GM21381 (cell line): ENCODE measurements at regions not wholly inside any gene's neighbourhood (a gene's known extent, or its start where the extent isn't known, plus 50 kb on each side); places are given as distances from the start of the nearest gene placed in this dataset.

ENCODE experiments used
- ATAC-seq: cut with Tn5 transposase; IDR thresholded peaks from one replicate; pipeline ENCODE4 v1.9.1; 2021; ENCODE audit warnings: mild to moderate bottlenecking, moderate library complexity; ENCODE audit not compliant: unreplicated experiment

DNA sequence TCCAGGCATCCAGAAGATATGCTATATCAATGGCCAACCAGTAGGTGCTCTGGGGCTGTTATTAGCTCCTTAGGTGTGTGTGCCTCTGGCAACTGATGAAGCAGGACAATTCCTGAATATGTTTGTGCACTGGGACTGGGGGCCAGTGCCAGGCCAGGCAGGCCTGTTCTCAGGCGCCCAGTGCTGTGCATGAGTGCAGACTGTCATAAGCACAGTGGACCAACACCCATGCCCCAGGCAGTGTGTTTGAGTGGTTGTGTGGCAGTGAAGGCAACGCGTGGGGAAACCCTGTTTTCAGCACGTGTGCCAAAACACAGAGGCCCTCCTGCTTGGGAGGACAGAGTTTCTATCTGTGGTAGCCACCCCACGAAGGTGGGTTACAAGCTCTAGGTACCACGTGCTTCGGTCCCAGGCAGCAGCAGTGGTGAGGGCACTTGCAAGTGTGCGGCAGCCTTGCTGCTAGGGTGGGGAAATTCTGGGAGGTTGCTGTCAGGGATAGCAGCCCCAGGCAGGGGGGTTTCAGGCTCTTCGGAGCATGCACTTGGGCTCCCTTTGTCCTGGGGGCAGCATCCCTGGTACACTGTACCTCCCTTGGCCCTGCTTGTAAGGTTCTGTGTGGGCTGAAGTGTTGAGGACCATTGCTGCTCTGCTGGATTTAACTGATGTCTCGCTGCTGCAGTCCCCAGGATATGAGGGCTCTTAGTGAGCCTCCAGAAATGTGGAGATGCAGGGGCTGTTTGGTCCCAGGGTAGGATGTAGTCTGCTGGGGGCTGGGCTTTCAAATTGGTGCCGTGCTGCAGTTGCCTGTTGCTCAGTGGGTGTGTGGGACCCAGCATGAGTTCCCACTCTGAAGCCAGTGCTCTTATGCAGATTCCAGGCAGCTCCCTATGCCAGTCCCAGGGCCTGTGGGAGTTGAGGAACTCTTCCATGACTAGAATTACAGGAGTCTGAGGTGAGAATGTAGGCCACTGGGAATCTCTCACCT lies 280.9 kb downstream of the RPRM start:
- ATAC-seq, result no peak

DNA sequence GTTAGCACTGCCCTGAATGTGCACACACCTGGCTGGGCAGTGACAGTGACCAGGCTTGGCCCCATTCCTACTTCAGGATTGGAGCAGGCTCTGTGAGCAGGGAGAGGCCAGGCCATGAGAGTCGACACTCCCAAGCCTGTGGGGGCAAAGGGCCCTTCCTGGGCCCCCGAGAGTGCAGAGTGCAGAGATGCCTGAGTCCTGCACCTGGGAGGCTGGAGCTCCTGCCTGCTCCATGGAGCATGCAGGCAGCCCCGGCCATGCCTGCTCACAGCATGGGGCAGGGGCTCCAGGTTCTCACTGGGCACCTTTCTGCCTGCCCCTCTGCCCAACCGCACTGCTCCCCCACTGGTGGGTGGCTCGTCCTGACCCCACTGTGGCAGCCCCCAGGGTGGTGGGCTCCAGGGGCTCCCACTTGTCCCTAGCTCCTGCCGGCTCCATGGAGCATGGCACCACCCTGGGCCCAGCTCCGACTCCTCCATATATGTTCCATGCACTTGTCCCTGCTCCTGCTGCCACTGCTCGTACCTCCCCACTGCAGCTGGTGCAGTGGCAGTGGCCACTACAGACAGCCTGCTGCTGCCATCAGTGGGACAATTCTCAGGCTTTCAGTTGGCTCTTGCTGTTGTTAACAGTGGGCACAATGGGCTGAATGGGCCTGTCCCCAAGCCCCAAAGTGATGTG lies 282.0 kb downstream of the RPRM start:
- no peak for ATAC-seq

DNA sequence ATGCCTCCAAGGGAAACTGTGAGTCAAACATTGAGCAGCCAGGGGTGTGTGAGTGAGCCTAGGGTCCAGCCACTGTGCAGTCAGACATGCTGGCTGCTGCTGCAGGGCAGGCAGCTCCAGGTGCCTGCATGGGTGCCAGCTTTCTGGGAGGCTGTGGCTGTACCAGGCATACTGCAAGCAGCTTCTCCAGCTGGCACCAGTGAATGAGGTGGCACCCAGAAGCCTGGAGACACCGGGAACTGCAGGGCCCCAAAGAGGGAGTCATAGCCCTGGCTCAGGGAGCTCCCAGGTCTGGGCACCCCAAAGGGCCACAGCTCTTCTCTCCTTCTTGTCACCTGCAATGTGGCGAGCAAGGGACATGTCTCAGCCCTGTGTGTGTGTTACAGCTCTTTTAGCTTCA lies 283.2 kb downstream of the RPRM start:
- no peak for ATAC-seq

DNA sequence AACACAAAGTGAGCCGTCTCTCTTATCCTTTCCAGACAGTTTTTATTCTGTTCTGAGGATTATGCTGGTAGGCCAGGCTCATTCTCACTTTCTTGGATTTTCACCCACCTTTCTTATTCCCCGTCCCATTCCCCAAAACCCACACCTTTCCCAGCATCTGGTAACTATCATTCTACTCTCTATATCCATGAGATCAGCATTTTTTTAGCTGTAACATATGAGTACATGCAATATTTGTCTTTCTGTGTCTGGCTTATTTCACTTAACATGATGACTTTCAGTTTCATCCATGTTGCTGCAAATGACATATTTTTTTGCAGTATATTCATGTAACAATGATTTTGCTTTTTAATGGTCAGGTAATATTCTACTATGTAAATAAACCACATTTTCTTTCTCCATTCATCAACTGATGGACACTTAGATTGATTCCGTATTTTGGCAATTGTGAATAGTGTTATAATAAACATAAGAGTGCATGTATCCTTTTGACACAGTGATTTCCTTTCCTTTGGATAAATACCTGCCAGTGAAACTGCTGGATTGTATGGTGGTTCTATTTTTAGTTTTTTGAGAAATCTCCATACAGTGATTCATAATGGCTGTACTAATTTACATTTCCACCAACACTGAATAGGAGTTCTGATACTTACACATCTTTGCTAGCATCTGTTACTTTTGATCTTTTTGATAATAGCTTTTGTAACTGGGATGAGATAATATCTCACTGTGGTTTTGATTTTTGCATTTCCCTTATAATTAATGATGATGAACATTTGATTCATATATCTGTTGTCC lies 289.3 kb downstream of the RPRM start:
- ATAC-seq, result no peak

DNA sequence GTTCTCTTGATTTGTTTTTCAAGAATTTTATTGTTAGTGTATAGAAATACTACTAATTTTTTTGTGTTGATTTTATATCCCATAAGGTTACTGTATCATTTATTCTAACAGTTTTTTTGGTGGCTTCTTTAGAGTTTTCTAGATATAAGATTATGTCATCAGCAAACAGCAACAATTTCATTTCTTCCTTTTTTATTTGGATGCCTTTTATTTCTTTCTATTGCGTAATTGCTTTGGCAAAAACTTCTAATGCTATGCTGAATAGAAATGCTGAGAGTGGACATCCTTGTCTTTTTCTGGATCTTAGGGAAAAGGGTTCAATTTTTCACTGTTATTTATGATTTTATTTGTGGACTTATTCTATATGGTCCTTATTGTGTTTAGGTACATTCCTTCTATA lies 298.8 kb downstream of the RPRM start:
- ATAC-seq, result no peak

DNA sequence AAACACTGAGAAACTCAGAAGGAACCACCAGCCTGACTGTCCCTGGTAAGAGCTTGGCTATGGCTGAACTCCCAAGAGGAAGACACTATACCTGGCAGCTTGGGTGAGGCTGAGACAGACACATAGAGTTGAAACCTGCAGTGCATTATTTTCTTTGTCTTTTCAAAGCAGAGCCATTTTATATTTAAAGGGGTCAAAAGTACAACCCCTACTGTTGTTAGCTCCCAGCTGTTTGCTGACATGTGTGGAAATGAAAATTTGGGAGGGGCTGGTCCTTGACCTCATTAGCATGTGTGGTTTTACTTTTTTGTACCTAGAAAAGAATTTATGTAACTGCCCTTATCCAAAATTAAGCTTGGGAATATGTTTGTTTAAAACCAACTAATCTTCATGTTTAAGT lies 309.0 kb downstream of the RPRM start:
- no peak for ATAC-seq

DNA sequence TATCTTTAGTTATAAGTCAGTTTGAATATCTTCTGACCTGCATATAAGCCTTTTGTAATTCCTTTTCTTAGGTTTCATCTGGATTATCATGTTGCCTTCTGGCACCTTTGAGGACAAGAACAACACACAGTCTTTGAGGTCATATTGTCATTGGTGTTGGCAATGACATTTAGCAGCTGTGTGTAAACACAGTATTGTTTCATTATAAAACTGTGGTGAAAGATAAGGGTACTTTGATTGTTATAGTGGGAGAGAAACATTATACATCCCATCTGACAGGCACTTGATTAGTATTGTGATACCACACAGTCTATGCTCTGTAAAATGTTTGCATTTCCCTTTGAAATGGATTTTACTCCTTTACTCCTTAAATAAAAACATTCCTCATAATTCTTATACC lies 313.5 kb downstream of the RPRM start:
- ATAC-seq, result no peak

DNA sequence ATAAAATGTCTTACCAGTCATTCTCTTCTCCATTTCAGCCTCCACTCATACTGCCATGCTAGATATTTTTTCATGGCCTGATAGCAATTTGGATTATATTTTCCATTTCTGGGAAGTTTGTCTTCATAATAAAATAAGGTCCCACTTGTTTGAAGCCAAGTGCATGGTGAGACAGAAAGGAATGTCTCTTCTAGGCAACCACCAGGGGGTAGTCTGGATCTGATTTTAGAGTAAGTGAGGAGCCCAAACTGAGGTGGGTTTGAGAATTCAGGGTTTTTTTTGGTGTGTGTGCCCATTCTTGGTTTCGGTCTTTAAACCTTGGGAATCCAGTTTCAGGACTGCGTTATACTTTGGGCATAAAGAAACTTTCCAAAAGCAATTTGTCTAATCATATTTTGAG lies 315.5 kb downstream of the RPRM start:
- peak; percentile 61 for ATAC-seq

DNA sequence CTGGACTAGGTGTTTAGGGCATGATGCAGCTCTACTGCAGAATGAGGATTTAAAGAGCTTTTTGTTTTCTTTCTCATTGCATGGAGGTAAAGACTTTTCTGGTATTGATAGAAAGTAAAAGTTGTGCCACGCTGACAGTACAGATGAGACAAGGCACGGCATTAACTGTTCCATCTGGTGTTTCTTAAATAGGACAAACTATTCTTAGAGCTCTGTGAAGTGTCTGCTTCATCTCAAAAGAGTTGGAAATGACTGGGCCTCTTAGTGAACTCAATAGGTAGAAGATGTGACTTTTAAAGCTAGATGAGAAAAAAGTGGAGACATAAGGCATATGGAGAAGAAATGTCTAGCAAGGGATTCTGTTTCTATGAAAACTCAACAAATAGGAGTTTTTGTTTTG lies 321.8 kb downstream of the RPRM start:
- no peak for ATAC-seq

DNA sequence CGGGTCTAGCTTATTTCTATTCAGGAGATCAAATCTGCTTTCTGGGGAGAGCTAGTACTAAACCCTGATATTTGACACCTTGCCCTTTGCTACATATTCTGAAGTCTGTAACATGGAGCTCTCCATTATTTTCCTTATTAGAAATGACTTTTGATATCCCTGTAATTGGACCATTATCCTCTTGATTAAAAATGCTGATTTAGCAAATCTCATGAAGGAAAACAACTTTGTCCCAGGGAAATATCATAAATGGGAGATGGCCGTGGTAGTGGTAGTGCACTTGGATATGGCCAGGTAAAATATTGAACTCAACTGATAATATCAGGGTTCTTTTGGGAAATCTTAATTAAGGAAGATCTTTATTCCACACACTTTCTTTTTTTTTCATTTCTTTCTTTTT lies 326.5 kb downstream of the RPRM start:
- ATAC-seq, result no peak

DNA sequence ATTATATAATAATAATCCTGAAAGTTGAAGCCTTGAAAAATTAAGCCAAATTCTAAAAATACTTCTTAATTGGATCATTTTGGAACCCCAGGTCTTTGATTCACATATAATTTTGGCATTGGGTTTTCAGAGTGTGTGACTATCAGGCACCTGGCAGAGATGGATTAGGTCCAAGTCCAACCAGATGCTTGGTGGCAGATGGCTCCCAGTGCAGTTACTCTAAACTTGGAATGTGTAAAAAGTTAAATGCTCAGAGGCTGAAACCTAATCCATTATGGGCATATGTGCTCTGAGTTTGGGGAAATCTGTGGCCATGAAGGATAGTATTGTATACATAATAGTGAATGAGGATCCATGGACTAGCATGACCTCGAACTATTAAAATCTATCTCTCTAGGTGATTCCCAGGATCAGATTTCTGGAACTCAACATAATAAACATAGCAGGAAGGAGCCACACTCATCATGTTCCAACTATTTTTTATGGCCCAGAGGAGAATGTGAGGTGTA lies 333.0 kb downstream of the RPRM start:
- ATAC-seq, result no peak

DNA sequence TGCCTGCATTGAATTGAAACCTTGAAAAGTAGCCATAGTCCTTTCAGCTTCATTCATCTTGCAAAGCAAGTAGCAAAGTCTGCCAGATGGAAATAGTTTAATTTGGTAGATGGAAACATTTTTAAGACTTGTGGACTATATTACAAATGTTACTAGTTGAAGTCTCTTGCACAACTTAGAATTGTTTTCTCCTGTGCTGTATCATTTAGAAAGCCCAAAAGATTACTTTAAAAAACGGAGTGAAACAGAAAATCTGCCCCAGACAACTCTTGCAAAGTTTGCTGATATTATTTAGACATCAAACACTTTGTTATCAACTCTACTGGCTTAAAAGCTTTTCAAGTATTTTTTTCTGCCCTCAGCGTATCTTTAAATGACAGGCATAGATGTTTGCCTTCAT lies 335.0 kb downstream of the RPRM start:
- no peak for ATAC-seq

DNA sequence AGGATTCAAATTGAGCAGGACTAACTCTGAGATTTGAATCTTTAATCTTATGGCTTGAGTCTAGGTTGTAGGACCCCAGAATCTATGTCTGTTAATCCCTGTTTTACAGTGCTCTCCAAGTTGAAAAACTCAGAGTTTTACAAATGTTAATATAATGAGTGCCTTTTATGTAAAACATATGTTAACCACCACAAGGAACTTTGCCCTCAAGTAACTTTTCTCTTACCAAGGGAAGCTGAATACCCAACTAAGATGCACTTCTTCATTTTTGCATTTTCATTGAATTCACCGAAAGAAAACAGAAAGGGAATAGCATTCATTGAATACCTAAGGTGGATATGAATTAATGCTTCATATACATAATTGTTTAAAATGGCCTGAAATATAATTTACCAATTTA lies 338.1 kb downstream of the RPRM start:
- no peak for ATAC-seq

DNA sequence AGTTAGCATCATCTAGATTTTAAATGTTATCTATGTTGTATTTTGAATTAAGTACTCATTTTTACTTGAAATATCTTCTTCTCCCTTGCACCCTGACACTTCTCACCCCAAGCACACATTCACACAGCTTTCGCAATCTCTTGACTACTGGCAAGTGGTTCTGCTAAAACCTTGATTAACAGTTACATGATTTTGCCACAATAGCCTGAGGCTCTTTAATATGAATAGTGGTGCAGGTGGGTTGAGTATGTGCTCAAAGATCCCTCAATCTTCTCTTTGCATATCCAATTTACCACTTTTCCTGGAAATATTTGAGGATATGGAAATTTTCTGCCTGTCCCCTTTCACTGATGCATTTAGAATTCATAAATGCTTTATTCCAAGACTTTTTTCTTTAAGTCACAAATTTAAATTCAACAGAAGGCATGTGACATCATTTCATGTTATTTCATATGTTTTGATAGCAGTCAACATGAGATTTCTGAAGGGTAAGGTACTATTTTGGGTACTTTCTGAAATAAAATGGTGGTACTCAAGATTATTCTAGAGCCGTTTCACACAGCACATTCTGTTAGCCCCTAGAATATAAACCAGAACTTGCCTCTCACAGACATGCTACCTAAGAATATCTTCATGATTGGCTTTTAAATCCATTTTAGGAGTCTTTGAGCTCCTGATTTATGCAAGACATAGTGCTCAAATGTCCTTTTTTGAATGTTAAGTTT lies 339.7 kb downstream of the RPRM start:
- ATAC-seq, result no peak

DNA sequence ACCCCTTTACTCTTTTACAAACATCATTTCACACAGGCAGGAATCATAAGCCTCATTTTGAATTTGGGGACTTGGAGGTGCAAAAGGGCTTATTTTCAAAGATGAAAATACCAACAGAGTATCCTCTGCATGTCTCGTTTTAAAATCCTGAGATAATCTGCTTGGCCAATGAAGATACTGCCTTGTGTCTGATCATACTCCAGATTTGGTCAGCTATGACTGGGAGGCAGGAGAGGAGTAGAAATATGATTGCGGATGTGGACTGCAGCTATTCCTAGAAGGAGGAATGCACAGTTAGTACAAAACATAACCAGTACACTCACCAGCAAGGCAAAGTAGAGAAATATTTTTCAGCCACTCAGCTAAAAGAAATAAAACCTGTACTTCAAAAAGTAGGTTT lies 342.3 kb downstream of the RPRM start:
- no peak for ATAC-seq

DNA sequence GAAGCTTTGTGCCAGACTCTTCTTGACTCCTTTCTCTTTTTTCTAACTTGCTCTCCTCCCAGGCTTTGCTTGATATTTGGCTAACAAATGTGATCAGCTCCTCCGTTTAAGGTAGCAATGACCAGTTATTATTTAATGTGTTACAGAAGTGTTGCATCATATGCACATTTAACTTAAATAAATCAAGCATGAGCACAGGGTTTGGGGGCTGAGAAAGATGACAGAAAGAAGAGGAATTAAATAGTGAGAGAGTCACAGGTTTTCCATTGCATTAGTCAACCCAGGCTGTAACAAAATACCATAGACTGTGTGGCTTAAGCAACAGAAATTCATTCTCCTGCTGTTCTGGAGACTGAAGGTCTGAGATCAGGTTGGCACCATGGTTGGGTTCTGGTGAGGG lies 343.8 kb downstream of the RPRM start:
- no peak for ATAC-seq

DNA sequence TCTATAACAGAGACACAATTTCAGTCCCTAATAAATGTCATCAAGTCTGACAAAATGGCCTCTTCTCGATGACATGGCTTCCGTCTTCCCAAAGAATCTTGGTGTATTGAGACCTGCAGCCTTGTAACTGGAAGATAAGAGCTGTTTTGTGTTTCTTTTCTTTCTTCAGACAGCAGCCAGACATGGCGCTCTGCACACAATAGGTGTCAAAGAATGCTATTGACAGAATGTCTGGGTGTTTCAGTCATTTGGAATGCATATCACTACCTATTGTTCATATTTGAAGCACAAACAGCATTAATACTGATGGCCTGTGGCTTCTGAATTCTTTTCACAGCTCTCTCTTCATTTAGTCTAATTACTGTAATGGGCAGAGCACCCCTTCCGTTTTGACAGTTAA lies 344.8 kb downstream of the RPRM start:
- no peak for ATAC-seq

DNA sequence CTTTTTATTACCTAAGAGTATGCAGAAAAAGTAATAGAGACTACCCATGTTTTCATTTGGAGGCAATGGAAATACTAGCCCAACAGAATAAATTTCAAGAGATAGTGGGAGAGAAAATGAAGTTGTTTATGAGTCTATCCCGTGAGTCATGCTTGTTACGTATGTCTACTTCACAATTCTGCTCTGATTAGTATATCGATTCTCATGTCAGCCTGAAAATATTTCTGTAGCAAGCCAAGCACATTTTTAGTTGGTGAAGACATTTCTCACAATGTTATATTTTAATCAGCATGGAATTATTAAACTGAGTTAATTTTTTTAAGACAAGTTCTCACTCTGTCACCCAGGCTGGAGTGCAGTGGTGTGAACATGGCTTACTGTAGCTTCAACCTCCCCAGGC lies 346.1 kb downstream of the RPRM start:
- ATAC-seq, result no peak

DNA sequence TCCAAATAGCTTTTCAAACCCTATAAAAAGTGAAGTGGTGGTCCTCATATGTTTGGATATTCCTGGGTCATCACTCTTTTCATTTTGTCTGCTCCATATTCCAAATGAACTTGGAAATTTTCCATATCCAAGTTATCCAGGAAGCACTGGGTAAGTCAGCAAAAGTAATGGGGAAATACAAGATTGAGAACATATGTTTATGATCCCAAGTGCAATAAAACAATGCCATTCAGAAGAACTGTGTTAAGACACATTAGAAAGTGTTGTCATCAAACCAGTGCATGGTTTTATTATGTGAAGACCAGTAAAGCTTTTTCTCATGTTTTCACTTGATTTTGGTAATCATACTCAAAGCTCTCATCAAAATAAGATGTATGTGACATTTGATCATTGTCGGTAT lies 363.4 kb downstream of the RPRM start:
- no peak for ATAC-seq

DNA sequence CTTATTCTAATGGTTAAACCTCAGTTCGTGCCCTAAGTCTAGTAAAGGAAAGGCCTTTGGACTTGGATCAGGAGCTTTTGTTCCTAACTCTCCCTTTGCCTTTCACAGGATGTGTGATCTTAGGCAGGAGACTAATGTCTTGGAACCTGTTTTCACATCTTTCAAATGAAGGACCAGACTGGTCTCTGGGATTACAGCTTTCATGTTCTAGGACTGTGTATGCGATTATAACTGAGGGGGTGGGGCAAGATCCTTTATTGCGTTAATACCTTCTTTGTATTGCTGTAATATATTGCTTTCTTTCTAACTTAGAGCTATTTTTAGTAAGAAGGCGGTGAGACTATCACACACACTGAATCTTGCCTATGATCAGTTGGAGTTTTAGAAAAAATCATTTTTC lies 368.1 kb downstream of the RPRM start:
- no peak for ATAC-seq

DNA sequence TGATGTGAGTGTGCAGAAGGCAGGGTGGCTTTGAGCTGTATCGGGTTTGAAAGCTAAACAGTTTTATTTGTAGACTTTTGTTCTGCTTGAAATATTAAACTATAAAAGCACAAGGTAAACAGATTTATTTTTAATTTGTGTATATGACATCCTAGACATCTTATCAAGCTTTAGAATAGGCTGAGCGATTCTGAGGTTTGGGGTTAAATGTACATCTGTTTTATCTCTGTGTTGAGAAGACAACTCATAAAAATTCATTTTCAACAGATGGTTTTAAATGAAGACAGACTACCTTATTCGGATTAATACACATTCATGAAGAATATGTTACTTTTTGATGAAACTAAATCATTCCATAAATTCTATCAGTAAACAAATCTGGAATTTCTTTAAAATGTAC lies 368.8 kb downstream of the RPRM start:
- ATAC-seq, result no peak
